HG03571 (cell line): ENCODE measurements at regions not wholly inside any gene's neighbourhood (a gene's known extent, or its start where the extent isn't known, plus 50 kb on each side); places are given as distances from the start of the nearest gene placed in this dataset.

Experiments
- ATAC-seq: cut with Tn5 transposase; IDR thresholded peaks from one replicate; pipeline ENCODE4 v1.9.1; 2021; ENCODE audit not compliant: unreplicated experiment

- ATAC-seq, result no peak
Measured at GRCh38 chr20:39946053-39946810, 742.8 kb downstream of the MAFB start.

- ATAC-seq, result no peak
Measured at GRCh38 chr20:39944861-39945260, 744.2 kb downstream of the MAFB start.

GRCh38 chr20:39943336-39943735 is 745.7 kb downstream of the MAFB start:
- no peak for ATAC-seq

DNA sequence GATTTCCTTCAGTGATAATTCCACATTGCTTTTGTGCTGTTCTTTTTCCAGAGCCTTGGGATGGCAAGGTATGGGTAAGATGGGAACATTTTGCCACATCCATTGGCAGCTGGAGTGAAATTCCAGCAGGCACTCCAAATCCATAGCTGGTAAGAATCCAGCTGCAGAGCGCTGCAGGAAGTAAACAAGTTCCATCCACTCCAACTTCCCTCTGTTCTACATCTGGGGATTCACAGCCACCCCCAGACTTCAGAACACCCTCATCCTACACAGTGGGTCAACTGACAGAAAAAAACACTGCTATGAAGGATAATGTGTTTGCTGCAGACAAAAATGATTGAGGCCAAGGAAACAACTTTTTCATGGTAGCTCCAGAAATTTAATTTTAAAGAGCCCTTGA is 747.8 kb downstream of the MAFB start:
- ATAC-seq, result no peak

- ATAC-seq, result no peak
Measured at GRCh38 chr20:39939241-39939865, 749.7 kb downstream of the MAFB start.

DNA sequence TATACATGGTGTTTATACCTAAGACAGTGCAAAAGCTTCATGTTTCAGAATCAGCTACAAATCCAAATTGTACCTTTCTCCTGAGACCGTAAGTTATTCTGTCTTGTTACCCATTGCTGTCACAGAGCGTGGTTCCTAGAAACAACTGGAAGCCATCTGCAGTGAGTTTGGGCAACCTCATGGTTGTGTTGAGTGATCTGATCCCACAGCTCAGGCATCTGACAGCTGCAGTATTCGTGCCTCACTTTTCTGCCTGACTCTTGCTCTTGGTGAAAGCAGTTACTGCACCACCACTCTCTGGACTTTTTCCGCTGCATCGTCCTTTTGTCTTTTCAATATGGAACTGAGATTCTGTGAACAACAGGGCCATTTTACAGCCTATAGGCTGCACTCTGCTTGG is 752.6 kb downstream of the MAFB start:
- ATAC-seq, result no peak

DNA sequence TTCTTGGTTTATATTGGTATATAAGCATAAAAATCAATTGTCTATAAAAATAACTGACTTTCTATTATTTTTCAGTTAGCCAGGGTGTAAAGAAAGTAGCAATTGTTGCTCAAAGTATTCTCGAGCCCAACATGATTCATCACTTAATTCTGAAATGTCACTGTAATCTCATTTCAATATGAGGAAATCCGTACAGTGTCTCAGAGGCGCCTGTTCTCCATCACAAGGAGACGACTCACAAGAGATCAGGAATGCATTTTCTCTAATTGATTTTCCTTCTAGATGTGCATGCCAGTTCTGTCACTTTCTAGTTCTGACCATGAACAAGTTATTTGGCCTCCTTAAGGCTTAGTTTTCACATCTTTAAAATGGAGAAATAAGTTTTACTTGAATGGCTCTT is 753.1 kb downstream of the MAFB start:
- no peak for ATAC-seq

- ATAC-seq, result no peak
Measured at GRCh38 chr20:39916236-39916765, 772.7 kb downstream of the MAFB start.

GRCh38 chr20:39913274-39913673 is 775.8 kb downstream of the MAFB start:
- ATAC-seq, result no peak

GRCh38 chr20:39911497-39911896 is 777.5 kb downstream of the MAFB start:
- ATAC-seq, result no peak

DNA sequence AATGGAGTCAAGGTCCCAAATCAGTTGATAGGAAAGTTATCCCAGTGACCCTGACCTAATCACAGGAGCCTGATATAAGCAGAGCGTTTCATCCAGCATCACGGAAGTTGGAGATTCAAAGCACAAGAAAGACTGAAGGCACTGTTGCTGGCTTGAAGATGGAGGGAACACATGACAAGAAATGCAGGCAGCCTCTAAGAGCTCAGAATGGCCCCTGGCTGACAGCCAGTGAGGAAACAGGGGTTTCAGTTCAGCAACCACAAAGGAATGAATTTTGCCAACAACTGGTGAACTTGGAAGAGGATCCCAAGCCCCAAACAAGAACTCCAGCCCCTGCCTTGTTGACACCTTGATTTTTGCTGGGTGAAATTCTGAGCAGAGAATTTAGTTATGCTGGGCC is 778.5 kb downstream of the MAFB start:
- ATAC-seq, result no peak

GRCh38 chr20:39909447-39909846 is 779.6 kb downstream of the MAFB start:
- ATAC-seq, result no peak

DNA sequence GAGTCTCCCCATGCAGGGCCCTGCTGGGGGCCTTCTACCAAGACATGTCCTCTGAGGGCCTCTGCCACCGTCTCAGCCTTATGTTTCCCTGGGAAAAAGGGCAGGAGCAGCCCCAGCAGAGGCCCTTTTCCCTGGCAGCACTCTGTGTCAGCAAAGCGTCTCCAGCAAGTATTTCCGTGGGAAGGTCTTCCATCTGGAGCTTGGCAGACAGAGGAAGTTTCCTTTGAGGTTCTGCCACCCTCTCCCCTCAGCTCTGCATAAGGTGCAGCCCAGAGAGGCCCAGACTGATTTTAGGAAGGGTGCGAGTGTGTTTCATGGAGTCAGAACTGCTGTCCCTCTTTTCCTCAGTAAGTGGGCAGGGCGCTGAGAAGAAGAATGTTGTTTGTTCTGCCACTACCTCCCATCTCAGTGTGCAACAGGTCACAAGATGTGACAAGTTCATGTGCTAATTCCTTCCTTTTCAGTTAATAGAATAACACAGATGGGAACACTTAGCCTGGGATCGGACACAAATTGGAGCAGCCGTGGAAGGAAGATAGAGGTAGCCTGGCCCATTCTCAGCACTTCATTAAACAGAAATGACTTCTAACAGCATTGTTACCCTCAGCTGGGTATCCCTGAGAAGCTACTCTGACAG is 784.4 kb downstream of the MAFB start:
- ATAC-seq, result no peak

DNA sequence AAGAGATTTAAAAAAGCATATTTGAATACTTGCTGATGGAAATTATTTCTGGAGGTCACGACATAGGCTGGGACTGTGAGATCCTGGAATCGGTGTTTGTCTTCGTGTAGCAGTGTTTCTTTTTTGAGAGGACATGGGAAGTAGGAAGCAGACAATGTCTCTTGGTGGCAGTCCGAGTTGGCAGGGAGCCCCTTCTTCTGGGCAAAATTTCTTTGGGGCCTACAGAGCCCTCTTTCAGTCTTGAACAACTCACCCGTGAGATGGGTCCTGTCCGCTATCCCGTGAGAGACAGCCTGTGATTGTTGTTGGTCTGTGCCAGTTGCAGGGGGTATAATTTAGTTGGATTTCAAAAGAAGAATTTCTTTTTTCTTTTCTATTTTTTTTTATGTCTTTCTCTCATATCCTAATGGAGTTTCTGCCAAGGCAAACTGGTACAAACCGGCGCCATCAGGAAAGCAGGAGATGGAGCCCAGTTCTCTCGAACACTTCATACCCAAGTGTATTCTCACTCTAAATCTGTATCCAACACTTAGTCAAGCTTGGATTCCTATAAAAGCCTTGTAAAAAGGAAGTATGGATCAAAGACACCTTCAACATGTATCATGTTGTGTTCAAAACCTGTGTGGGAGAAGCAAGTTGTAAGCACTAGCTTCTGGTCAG is 785.1 kb downstream of the MAFB start:
- no peak for ATAC-seq

GRCh38 chr20:39899881-39900280 is 789.2 kb downstream of the MAFB start:
- no peak for ATAC-seq

DNA sequence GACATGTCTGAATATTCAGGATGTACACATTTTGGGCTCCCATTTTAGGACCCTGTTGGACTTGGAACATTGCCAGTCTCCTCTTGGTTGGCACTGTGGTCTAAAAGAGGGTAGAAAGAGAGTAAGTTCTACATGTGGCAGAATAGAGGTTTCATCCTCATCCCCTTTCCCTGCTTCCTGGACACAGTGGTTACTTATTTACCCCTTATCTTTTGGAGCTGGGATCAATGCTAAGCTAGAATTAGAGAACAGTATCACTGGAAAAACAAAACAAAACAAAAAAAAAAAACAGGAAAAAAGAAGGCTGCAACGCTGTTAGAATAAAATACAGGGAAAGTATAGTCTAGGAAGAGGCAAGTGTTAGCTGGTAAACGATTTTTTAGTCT is 790.6 kb downstream of the MAFB start:
- no peak for ATAC-seq

- ATAC-seq, result no peak
Measured at GRCh38 chr20:39897781-39898466, 791.1 kb downstream of the MAFB start.

- no peak for ATAC-seq
Measured at GRCh38 chr20:39897058-39897457, 792.0 kb downstream of the MAFB start.

- no peak for ATAC-seq
Measured at GRCh38 chr20:39894067-39894466, 795.0 kb downstream of the MAFB start.

GRCh38 chr20:39893003-39893685 is 795.9 kb downstream of the MAFB start:
- ATAC-seq, result no peak
